GM21526 (cell line): ENCODE measurements at regions not wholly inside any gene's neighbourhood (a gene's known extent, or its start where the extent isn't known, plus 50 kb on each side); places are given as distances from the start of the nearest gene placed in this dataset.
"Not testable (repeated sequence)": the region's sequence is repeated elsewhere in the genome, so short reads cannot be mapped to it uniquely, and the experiment has no call there.

Experiments used
- ATAC-seq: cut with Tn5 transposase; IDR thresholded peaks from one replicate; pipeline ENCODE4 v1.9.1; 2021; ENCODE audit warnings: moderate library complexity; ENCODE audit not compliant: unreplicated experiment, low FRiP score

- ATAC-seq, result no peak
Measured at GRCh38 chr13:64087624-64088023, 2672.0 kb upstream of the PCDH20 start.

- ATAC-seq, result no peak
Measured at GRCh38 chr13:64083811-64084210, 2668.2 kb upstream of the PCDH20 start.

DNA sequence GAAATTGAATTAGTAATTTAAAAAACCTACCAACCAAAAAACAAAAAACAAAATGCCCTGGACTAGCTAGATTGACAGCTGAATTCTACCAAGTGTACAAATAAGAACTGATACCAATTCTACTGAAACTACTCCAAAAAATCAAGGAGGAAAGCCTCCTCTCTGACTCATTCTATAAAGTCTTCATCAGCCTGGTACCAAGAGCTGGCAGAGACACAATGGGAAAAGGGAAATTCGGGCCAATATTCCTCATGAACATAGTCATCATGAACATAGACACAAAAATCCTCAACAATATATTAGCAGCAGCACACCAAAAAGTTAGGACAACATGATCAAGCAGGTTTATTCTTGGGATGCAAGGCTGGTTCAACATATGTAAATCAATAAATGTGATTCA is 2667.7 kb upstream of the PCDH20 start:
- ATAC-seq, result no peak

DNA sequence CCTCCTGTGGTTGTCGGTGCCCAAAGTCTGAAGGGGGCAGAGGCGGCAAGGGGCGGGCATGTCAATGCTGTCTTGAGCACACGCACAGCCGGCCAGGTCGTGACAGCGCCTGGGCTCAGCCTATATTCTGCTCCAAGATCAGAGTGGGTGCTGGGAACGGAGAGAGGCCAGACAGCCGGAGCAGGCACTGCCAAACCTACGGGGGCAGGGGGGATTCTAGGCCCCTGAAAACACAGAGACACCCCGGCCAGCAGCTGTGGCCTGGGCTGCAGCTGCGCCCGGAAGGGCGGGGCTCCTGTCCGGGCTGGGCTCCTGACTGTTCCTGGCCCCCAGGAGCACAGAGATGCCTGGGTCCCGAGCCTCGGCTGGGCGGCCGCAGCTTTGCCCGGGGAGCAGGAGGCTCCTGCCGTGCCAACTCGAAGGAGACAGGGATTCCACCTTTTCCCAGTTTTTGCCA is 2662.9 kb upstream of the PCDH20 start:
- no peak for ATAC-seq

- ATAC-seq, result no peak
Measured at GRCh38 chr13:64078025-64078424, 2662.4 kb upstream of the PCDH20 start.

DNA sequence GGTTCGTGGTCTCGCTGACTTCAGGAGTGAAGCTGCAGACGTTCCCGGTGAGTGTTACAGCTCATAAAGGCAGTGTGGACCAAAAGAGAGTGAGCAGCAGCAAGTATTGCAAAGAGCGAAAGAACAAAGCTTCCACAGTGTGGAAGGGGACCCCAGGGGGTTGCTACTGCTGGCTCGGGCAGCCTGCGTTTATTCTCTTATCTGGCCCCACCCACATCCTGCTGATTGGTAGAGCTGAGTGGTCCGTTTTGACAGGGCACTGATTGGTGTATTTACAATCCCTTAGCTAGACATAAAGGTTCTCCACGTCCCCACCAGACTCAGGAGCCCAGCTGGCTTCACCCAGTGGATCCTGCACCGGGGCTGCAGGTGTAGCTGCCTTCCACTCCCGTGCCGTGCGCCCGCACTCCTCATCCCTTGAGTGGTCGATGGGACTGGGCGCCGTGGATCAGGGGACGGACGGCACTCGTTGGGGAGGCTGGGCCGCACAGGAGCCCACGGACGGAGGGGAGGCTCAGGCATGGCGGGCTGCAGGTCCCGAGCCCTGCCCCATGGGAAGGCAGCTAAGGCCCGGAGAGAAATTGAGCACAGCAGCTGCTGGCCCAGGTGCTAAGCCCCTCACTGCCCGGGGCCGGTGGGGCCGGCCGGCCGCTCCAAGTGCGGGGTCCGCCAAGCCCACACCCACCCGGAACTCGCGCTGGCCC is 2661.6 kb upstream of the PCDH20 start:
- not testable (repeated sequence) for ATAC-seq

DNA sequence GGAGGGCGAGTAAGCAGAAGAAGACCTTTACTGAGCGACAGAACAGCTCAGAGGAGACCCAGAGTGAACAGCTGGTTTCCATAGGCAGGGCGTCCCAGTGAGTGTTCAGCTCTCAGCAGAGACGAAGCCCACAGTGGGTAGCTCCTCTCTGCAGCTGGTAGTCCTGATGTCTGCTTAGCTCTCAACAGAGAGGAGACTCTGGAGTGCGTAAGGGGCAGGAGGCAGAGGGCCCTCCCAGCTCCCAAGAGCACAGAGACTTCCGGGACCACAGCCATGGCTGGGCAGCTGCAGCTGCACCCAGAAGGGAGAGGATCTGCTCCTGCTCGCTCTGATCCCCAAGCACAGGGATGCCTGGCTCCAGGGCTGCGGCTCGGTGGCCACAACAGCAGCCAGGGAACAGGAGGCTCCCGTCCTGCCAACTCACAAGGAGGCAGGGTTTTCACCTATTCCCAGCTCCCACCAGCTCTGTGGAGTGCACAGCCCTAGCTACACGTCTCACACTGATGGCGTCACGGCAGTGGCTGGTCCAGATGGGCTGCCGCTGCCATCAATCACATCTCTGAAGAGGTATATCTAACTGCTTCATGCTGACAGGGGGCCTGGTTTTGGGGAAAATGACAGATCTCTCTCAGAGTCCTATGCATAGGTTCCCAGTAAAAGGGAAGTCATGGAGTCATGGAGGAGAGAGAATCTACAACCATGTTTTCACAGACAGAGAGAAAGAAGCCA is 2660.1 kb upstream of the PCDH20 start:
- no peak for ATAC-seq

DNA sequence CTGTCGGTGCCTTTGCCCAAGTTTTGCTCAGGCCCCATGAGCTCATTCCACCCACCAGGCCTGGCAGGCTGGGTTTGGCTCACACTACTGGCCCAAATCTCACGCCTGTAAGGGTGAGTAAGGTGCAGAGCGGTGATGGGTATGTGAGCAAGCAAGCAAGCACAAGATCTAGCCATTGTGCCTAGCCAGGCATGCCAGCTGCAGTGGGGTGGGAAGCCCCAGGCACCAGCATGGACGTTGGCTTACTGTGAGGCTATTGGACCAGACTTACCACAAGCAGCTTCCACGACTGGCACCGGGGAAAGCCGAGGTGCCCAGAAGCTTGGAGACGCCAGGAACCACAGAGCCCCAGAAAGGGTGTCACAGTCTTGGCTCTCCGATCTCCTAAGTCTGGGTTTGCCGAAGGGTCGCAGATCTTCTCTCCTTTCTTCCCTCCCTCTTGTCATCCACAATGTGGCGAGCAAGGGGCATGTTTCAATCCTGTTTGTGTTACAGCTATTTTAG is 2659.4 kb upstream of the PCDH20 start:
- ATAC-seq, result no peak

GRCh38 chr13:64073203-64073602 is 2657.6 kb upstream of the PCDH20 start:
- no peak for ATAC-seq

DNA sequence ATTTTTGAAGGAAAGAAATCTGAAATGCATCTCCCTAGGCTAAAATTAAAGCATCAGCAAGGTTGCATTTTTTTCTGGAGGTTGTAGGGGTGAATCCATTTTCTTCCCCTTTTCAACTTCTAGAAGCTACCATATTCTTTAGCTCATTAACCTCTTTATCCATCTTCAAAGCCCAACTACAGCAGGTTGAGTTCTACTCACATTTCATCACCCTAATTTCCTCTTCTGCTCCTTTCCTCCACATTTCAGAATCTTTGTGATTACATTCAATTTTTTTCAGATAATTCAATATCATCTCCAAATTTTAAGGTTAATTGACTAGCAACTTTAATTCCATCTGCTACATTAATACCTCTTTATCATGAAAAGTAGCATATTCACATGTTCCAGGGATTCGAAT is 2655.7 kb upstream of the PCDH20 start:
- ATAC-seq, result no peak

- no peak for ATAC-seq
Measured at GRCh38 chr13:64069892-64070291, 2654.2 kb upstream of the PCDH20 start.

DNA sequence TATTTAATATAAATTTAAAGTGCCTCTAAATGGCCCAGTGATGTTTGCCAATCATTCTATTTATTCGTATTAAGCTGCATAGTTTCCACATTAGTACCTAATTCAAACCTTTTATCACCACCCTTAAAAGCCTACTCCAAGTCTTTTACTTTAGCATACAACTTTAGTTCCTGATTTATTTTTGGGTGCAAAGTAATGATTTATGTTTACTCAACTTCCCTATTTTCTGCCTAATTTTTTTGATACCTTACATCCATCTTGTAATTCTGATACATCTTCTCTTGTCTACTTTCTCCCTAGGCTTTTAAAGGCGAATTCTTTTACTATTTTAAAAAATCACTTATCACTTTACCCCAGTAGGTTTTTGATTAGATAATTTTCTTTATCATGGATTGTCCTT is 2651.1 kb upstream of the PCDH20 start:
- no peak for ATAC-seq

GRCh38 chr13:64061649-64062048 is 2646.0 kb upstream of the PCDH20 start:
- ATAC-seq, result no peak

DNA sequence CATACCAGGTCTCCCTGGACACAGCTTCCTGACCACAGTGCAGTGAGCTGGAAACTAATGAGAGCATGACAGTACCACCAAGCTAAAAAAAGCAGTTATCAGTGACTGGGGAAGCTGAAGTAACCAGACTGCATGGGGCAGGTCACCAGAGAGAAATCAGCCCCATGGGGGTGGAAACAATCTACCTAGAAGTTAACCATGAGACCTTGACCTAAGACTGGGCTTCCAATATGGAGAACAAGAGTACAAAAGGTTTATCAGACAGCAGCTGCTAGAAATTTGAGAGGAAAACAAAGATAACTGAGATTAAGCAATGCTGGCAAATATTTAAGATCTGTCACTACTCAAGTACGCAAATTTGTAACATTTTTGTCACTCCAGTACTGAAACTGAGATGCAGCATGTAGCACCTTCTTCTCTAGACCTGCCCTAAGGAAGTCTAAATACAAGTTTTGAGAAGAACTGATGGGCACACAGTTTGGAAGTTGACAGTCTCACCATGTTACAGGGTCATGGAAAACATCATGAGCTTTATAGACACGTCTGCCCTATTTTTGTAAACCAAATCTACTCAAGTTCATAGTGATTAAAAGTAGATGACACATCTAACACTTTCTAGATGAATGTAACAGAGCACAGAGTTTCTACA is 2641.8 kb upstream of the PCDH20 start:
- no peak for ATAC-seq

DNA sequence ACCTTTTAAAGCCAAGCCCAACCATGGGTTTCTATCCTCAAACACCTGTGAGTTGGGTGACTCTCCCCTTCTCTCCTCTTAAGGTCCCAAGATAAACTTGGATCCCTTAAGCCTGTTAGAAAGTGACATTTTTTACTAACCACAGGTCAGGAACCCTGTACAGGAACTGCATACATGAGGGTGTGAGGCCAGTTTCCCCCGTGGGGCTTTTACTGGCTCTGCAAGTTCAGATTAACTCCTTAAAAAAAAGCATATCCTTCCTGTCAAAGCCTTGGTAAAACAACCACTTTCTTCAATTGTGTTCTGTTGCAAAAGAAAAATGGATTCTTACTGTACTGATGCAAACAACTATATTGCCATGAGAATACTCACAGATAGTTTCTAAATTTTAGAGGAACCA is 2638.7 kb upstream of the PCDH20 start:
- no peak for ATAC-seq

DNA sequence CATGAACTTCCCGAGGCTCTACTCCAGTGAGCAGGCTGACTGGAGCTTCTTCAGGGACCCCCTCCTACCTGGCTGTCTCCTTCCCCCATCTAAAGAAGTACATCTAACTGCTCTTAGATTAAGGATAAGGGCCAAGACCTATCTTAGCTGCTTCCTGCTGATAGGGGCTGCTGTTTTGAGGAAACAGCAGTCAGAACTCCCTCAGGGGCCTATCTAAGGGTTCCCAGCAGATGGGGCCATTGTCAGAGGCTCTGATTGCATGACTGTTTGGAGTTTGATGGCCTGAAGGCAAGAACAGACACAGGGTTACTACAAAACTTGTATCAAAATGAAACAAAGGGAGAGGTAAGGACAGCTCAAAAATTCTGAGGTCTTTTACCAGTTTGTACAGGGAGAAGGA is 2636.9 kb upstream of the PCDH20 start:
- ATAC-seq, result no peak

- ATAC-seq, result no peak
Measured at GRCh38 chr13:64051278-64051677, 2635.6 kb upstream of the PCDH20 start.

DNA sequence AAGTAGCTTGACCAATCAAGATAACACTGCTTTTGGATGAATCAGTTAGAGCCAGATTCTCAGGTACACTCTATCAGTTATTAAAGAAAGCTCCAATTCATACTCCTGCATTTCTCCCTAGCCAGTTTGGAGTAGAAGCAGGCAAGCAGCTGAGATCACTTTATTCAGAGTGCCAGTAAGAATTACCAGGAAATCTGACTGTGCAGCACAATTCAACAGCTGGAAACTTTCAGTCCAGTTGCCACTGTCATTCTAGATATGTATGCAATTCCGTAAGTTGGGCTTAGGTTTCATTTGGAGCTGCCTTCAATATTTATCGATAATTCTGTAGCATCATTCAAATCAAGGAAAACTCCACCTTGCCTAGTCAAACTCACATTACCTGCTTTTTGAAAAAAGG is 2625.6 kb upstream of the PCDH20 start:
- no peak for ATAC-seq

GRCh38 chr13:64033921-64034320 is 2618.3 kb upstream of the PCDH20 start:
- ATAC-seq, result no peak

GRCh38 chr13:64029343-64030093 is 2613.9 kb upstream of the PCDH20 start:
- ATAC-seq, result no peak

GRCh38 chr13:64028551-64028950 is 2612.9 kb upstream of the PCDH20 start:
- no peak for ATAC-seq
